ENCODE measurements at regions not wholly inside any gene's neighbourhood (a gene's known extent, or its start where the extent isn't known, plus 50 kb on each side); places are given as distances from the start of the nearest gene placed in this dataset.

DNA sequence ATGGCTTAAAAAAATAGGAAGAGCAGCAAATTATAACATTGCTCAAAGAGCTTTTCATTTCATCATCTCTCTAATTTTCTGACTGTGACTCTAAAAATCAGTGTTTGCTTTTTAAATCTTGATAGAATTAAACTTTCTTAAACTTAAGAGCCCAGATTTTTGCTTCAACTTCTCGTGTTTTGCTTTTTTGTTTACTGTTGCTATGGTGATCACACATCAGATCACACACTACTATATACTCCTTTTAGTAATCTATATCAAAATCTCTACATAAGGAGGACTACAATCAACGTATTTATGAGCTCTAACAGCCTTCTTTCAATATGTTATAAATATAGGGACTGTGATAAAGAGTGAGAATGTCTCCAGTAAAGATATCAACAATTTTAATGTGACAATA, 537.3 kb downstream of the KCNT2 start:
- TF ChIP-seq EZH2phosphoT487 (IDR thresholded peaks at IDR 0.05; ENCODE audit: borderline replicate concordance, low read length) = no peak
- TF ChIP-seq, protein P1, sequence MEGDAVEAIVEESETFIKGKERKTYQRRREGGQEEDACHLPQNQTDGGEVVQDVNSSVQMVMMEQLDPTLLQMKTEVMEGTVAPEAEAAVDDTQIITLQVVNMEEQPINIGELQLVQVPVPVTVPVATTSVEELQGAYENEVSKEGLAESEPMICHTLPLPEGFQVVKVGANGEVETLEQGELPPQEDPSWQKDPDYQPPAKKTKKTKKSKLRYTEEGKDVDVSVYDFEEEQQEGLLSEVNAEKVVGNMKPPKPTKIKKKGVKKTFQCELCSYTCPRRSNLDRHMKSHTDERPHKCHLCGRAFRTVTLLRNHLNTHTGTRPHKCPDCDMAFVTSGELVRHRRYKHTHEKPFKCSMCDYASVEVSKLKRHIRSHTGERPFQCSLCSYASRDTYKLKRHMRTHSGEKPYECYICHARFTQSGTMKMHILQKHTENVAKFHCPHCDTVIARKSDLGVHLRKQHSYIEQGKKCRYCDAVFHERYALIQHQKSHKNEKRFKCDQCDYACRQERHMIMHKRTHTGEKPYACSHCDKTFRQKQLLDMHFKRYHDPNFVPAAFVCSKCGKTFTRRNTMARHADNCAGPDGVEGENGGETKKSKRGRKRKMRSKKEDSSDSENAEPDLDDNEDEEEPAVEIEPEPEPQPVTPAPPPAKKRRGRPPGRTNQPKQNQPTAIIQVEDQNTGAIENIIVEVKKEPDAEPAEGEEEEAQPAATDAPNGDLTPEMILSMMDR (IDR thresholded peaks at IDR 0.05; ENCODE audit: low read depth, low read length, poor library complexity, severe bottlenecking) = no peak
- Histone ChIP-seq H3K4me3 (ENCODE audit: low read length) (no peak overlapping the region), H3K27ac (ENCODE audit: low read depth, low read length) (no peak overlapping the region), H3K36me3 (ENCODE audit: control insufficient read depth, low read length) (no peaks in the 10 kb centered on the region), H3K9me2 (replicated peaks; ENCODE audit: control insufficient read depth, low read length) (no peaks in the 10 kb centered on the region), H3K4me1 (ENCODE audit: control insufficient read depth, low read length) (no peaks in the 10 kb centered on the region), H3K79me2 (ENCODE audit: control insufficient read depth, low read length) (no peaks in the 10 kb centered on the region), H3K4me2 (ENCODE audit: low read length) (no peak overlapping the region), H3K27me3 (ENCODE audit: control insufficient read depth, low read length) (no peaks in the 10 kb centered on the region), H3F3A (ENCODE audit: control insufficient read depth, insufficient read depth) (no peaks in the 10 kb centered on the region), H3K9me3 (ENCODE audit: control insufficient read depth, insufficient read depth, low read length) (no peaks in the 10 kb centered on the region), H4K20me1 (ENCODE audit: control insufficient read depth, insufficient read depth, low read depth, low read length) (no peaks in the 10 kb centered on the region)

DNA sequence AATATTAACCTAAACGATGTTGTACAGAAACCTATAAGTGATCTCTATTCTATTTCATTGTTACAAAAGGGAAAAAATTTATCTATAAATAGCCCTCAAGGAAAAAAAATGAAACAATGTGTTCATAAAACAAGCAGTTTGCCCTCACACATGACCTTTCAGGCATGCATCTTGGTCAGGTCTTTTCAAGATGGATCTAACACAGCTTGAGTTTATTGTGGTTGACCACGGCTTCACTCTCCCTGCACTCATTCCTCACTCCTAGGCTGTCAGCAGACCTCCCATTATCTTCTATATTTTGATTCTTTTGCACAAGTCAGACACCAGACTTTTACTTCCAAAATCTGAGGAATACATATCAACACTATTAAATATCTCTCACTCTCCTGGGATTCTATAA, 544.3 kb downstream of the KCNT2 start:
- H3K4me3 ChIP-seq (ENCODE audit: low read length) = no peak overlapping the region
- no peaks in the 10 kb centered on the region for H3K79me2 ChIP-seq (ENCODE audit: control insufficient read depth, low read length)
- H3K4me1 ChIP-seq (ENCODE audit: control insufficient read depth, low read length) = no peaks in the 10 kb centered on the region
- H3K9me2 ChIP-seq (replicated peaks; ENCODE audit: control insufficient read depth, low read length) = no peaks in the 10 kb centered on the region
- no peak for TF ChIP-seq EZH2phosphoT487 (IDR thresholded peaks at IDR 0.05; ENCODE audit: borderline replicate concordance, low read length)
- TF ChIP-seq, protein P1 (IDR thresholded peaks at IDR 0.05; ENCODE audit: low read depth, low read length, poor library complexity, severe bottlenecking) = no peak
- H3K27ac ChIP-seq (ENCODE audit: low read depth, low read length) = no peak overlapping the region
- no peaks in the 10 kb centered on the region for H3K27me3 ChIP-seq (ENCODE audit: control insufficient read depth, low read length)
- no peaks in the 10 kb centered on the region for H4K20me1 ChIP-seq (ENCODE audit: control insufficient read depth, insufficient read depth, low read depth, low read length)
- H3K9me3 ChIP-seq (ENCODE audit: control insufficient read depth, insufficient read depth, low read length) = no peaks in the 10 kb centered on the region
- H3K36me3 ChIP-seq (ENCODE audit: control insufficient read depth, low read length) = no peaks in the 10 kb centered on the region
- H3F3A ChIP-seq (ENCODE audit: control insufficient read depth, insufficient read depth) = no peaks in the 10 kb centered on the region
- no peak overlapping the region for H3K4me2 ChIP-seq (ENCODE audit: low read length)

DNA sequence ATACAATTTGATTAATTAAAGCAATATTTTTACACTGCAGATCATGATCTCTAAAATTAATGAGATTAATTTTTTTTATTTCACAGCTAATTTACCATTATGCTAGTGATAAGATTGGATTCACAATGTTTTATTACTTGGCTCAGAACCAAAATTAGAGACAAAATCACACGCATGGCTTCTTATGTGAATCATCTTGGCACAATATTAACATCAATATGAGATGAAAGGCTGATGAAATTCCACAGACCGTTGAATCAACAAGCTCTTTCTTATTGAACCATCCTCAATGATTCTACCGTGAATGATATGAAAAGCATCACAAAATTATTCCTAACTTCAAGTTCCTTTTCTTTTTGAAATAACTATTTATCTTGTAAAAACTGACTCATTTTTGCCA, 544.9 kb downstream of the KCNT2 start:
- Histone ChIP-seq H3K9me3 (ENCODE audit: control insufficient read depth, insufficient read depth, low read length) (no peaks in the 10 kb centered on the region), H3K4me2 (ENCODE audit: low read length) (no peak overlapping the region), H3K4me3 (ENCODE audit: low read length) (no peak overlapping the region), H3K27me3 (ENCODE audit: control insufficient read depth, low read length) (no peaks in the 10 kb centered on the region), H3K9me2 (replicated peaks; ENCODE audit: control insufficient read depth, low read length) (no peaks in the 10 kb centered on the region), H3F3A (ENCODE audit: control insufficient read depth, insufficient read depth) (no peaks in the 10 kb centered on the region), H3K79me2 (ENCODE audit: control insufficient read depth, low read length) (no peaks in the 10 kb centered on the region), H3K4me1 (ENCODE audit: control insufficient read depth, low read length) (no peaks in the 10 kb centered on the region), H3K27ac (ENCODE audit: low read depth, low read length) (no peak overlapping the region), H3K36me3 (ENCODE audit: control insufficient read depth, low read length) (no peaks in the 10 kb centered on the region), H4K20me1 (ENCODE audit: control insufficient read depth, insufficient read depth, low read depth, low read length) (no peaks in the 10 kb centered on the region)
- TF ChIP-seq EZH2phosphoT487 (IDR thresholded peaks at IDR 0.05; ENCODE audit: borderline replicate concordance, low read length) = no peak
- TF ChIP-seq, protein P1 (IDR thresholded peaks at IDR 0.05; ENCODE audit: low read depth, low read length, poor library complexity, severe bottlenecking) = no peak

DNA sequence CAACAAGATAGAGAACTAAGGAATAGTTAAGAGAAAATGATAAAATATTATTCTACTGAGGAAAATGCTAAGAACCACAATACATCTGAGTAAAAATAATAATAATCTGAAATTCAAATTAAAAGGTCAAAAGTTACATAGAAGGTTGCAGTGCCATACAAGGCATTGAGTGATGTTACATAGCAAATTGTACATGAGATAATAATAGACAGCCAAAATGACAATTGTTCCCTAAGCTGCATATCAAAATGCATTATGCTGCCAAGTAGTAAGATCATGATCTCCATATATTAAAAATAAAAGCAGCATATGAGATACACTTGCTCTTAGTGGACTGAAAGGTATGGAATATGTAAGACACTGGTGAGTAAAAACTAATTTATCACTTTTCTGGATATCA, 547.7 kb downstream of the KCNT2 start:
- no peaks in the 10 kb centered on the region for H3K9me3 ChIP-seq (ENCODE audit: control insufficient read depth, insufficient read depth, low read length)
- no peaks in the 10 kb centered on the region for H3K27me3 ChIP-seq (ENCODE audit: control insufficient read depth, low read length)
- H3K4me3 ChIP-seq (ENCODE audit: low read length) = no peak overlapping the region
- H3K9me2 ChIP-seq (replicated peaks; ENCODE audit: control insufficient read depth, low read length) = no peaks in the 10 kb centered on the region
- H4K20me1 ChIP-seq (ENCODE audit: control insufficient read depth, insufficient read depth, low read depth, low read length) = no peaks in the 10 kb centered on the region
- no peaks in the 10 kb centered on the region for H3K36me3 ChIP-seq (ENCODE audit: control insufficient read depth, low read length)
- TF ChIP-seq, protein P1 (IDR thresholded peaks at IDR 0.05; ENCODE audit: low read depth, low read length, poor library complexity, severe bottlenecking) = no peak
- TF ChIP-seq EZH2phosphoT487 (IDR thresholded peaks at IDR 0.05; ENCODE audit: borderline replicate concordance, low read length) = no peak
- no peak overlapping the region for H3K4me2 ChIP-seq (ENCODE audit: low read length)
- no peak overlapping the region for H3K27ac ChIP-seq (ENCODE audit: low read depth, low read length)
- no peaks in the 10 kb centered on the region for H3K79me2 ChIP-seq (ENCODE audit: control insufficient read depth, low read length)
- H3K4me1 ChIP-seq (ENCODE audit: control insufficient read depth, low read length) = no peaks in the 10 kb centered on the region
- no peaks in the 10 kb centered on the region for H3F3A ChIP-seq (ENCODE audit: control insufficient read depth, insufficient read depth)
